HG02885 (cell line): ENCODE measurements at regions not wholly inside any gene's neighbourhood (a gene's known extent, or its start where the extent isn't known, plus 50 kb on each side); places are given as distances from the start of the nearest gene placed in this dataset.

Experiments
- ATAC-seq: cut with Tn5 transposase; IDR thresholded peaks from one replicate; pipeline ENCODE4 v1.9.1; 2021; ENCODE audit warnings: mild to moderate bottlenecking; ENCODE audit not compliant: unreplicated experiment, poor library complexity

- peak; percentile 69 for ATAC-seq
Measured at GRCh38 chr6:56772737-56773184, 130.1 kb upstream of the DST start.

GRCh38 chr6:56771929-56772607 lies 129.4 kb upstream of the DST start:
- ATAC-seq = no peak

- no peak for ATAC-seq
Measured at GRCh38 chr6:56771189-56771588, 128.5 kb upstream of the DST start.

DNA sequence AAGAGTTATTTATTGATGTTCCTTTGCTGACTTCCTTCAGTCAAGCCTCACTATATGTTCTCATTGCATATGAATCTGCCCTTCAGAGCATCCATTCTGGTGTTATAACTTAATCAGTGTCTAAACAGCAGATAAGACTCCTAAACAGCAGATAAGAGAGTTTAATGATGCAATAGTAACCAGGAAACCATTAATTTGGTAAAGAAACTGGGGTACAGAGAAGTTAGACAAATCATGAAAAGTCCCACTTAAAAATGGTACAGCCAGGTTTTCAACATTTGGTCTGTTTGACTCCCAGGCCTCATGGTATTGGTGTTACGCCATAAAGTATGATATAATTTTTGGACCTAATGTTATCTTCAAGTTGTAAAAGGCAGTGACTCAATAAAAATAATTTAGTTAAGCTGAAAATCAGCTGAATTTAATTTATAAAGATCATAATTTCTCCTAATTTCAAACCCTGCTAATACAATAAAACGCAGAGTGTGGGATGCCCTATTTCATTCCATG lies 127.4 kb upstream of the DST start:
- no peak for ATAC-seq

DNA sequence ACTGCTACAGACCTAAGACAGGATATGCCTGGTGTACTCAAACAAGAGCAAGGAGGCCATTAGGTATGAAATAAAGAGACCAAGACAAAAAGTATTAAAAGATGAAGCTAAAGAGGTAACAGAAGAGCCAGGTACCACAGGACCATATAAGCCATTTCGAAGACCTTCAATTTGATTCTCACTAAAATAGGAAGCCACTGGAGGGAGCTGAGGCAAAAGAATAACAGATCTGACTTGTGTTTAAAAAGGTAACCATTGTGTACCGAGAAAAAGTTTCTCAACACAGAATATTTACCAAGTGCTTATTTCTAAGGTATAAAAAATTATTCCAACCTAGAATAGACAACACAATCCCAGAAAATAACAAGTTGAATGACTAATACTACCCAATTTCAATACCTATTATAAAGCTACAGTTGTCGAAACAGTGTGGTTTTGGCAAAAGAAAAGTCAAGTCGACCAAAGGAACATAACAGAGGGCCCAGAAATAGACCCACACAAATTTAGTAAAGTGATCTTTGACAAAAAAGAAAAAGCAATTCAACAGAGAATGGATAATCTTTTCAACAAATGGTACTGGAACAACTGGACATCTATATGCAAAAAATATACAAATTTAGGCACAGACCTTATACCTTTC lies 125.3 kb upstream of the DST start:
- ATAC-seq = no peak

DNA sequence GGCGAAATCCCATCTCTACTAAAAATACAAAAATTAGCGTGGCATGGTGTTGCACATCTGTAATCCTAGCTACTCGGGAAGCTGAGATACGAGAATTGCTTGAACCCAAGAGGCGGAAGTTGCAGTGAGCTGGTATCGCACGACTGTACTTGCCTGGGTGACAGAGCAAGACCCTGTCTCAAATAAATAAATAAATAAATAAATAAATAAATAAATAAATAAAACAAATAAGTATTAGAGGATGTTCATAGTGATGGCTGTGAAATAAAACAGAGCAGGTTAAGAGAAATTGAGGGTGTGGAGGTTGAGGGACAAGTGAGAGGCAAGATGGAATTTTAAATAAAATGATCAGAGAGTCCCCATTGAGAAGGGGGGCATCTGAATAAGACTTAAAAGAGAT lies 124.7 kb upstream of the DST start:
- ATAC-seq = no peak

- peak; percentile 81 for ATAC-seq
Measured at GRCh38 chr6:56766806-56767178, 124.1 kb upstream of the DST start.

GRCh38 chr6:56766139-56766805 lies 123.6 kb upstream of the DST start:
- no peak for ATAC-seq

GRCh38 chr6:56765494-56765893 lies 122.8 kb upstream of the DST start:
- no peak for ATAC-seq

DNA sequence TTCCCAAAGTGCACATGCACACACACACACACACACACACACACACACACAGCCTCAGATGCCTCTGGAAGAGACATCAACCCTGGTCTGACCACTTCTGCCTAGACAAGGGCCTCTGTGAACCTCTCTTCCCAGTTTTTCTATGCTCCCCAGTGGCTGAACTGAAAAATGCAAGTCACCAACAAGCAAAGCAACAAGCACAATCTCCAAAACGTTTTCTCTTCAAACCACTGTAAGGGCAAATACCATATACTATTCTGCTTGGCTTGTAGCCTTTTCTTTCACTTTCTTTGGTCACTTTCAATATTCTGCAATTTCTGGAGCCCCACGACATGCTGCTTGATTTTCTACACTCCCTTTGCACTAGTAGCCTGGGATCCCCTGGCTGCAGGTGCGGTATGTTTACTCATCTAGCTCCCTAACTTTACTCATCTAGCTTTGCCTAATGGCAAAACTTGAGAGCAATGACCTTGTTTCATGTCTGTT lies 121.4 kb upstream of the DST start:
- peak; percentile 62 for ATAC-seq

DNA sequence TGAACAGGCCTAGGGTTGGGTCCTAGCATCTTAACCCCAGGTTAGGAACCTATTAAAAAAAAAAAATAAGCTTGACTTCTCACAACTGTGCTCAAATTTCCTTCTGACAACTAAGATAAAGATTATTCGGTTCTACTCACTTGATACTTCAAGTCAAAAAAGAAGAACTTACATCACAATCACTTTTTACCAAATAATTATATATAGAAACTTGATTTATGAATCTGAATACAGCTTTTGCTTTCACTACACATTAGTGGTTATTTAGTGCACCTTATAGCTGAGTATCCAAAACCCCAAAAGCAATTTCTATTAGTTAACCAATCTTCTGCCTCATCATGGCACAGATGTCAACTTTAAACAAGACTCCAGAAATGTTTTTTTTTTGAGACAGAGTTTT lies 119.0 kb upstream of the DST start:
- ATAC-seq = no peak

DNA sequence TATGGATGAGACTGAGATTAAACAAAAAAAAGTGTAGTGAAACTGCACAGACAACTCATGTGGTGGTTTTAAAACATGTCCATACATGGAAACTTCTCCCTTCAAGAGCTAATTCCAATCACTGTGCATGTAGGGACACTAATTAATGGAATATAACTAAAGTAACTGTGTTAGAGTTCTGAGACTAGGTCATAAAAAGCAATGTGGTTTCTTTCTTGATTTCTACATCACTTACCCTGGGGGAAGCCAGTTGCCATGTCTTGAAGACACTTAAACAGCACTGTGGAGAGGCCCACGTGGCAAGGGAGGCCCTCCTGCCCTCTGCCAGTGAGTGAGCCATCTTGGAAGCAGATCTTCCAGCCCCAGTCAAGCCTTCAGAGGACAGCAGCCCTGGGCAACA lies 118.2 kb upstream of the DST start:
- ATAC-seq = no peak

DNA sequence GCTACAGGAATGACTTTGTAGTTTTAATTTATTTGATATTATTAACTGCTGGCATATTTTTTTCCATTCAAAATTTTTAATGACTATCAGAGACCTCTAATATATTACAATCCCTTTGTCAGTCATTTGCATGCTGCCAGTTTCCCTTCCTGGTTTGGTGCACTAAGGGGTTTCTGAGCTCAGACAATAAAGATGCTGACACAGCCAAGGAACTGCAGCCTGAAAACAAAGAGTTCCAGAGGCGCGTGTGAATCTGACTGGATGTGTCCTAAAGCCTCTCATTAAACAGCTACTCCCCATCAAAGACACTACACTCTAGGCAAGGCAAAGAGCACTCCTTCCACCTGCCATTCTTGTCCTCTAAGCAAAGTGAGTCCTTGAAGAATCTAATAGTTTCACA lies 116.8 kb upstream of the DST start:
- ATAC-seq = no peak

- peak; percentile 30 for ATAC-seq
Measured at GRCh38 chr6:56758553-56758952, 115.9 kb upstream of the DST start.

DNA sequence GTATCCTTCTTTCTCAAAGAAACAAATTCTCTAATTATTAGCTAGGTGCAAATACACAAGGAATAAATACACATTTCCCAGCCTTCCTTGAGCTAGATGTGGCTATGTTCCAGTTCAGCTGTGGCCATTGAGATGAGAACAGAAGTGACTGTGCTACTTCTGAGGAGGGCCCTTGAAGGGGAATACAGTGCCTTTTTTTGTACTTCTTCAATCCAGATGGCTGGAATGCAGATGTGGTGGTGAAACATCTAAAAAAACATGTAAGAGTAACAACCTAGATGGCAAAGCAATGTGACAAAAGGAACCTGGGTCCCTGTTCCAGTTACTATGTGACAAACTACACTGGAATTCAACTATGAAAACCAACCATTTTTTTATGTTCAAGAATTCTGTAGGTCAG lies 115.4 kb upstream of the DST start:
- no peak for ATAC-seq

DNA sequence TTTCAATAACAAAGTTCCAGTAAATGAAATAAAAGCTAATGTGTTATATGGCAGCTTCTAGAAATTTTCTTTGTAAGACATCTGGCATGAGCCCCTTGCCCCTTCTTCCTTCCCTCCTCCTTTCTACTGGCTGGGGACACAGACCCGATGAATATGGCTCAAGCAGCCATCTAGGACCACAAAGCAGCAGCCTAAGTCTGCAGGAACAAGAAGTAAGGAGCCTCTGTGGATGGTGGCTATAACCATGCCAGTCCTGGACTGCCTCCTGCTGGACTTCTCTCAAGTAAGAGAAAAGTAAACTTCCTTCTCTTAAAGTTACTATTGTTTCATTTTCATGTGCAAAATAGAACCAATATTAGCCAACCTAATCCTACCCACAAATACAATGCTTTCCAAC lies 114.9 kb upstream of the DST start:
- ATAC-seq = peak; percentile 39

DNA sequence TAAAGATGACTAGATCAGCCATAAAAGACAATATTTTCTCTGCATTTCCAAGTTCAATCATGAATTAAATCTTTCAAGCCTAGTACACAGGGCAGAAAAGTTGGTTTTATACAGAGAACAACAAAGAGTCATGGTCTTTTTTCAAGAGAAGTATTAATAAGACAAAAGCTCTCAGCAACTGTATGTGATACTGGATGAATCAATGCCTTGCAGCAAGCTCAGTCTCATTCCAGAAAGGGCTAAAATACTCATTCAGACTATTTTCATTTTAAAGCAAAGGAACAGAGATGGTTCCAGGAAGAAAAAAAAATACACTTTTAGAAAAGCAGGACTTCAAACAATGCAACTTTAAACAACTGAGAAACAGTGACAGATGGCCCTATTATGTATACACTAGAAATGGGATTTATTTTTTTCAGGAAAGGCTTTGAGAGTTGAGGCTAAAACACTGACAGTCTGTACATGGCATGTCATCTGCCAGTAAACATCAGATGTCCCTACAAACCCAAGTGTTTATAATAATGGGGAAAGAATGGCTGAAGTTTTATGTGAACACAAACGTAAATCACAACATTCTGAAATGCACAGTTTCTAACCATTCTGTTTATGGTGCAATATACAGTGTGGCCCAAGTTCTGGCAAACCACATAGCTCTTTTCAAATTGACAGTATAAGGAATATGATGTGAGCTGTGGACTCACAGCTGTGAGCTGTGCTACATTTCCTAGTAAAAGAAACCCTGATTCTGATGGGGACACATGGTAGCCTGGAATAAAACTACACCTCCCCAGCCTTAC lies 114.3 kb upstream of the DST start:
- ATAC-seq = no peak

GRCh38 chr6:56756219-56756789 lies 113.6 kb upstream of the DST start:
- no peak for ATAC-seq

GRCh38 chr6:56755040-56755439 lies 112.4 kb upstream of the DST start:
- ATAC-seq = no peak

DNA sequence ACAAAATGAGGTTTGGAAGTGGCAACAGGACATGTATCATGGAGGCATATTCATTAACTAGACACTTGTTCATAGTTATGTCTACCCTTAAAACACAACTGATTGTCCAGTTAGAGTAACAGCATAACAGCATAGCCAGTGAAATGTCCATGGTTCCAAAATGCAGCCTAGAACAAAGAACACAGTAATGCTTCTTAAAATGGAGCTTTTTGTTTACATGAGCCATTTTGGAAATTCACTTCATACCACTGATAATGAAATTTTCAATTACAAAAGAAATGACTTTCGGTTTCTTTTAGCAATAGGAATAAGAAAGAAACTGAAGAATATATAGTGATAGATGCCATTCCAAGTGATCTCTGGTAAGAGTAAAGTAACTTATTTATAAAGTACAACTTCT lies 111.1 kb upstream of the DST start:
- no peak for ATAC-seq
